K562 (cell line): ENCODE measurements at regions not wholly inside any gene's neighbourhood (a gene's known extent, or its start where the extent isn't known, plus 50 kb on each side); places are given as distances from the start of the nearest gene placed in this dataset.

ENCODE experiments used
- CBX3 ChIP-seq, 2 experiments: IDR thresholded peaks; 1 replicate in 1 of 2; 2 replicates in 1 of 2; pipeline ENCODE4 v1.6.1; 2012; ENCODE audit warnings: inconsistent platforms in 2 of 2, low read length in 2 of 2, borderline replicate concordance in 1 of 2, control low read depth in 1 of 2
- CHD2 ChIP-seq: IDR thresholded peaks from 2 replicates; pipeline ENCODE4 v1.6.1; 2011; ENCODE audit warnings: low read depth, low read length
- CTCF ChIP-seq, 3 experiments: IDR thresholded peaks in 2 of 3; conservative IDR thresholded peaks in 1 of 3; 2 replicates each; pipeline ENCODE4 v1.5.1; 2011 to 2012; ENCODE audit warnings: low read length in 3 of 3, mild to moderate bottlenecking in 3 of 3, control low read depth in 2 of 3, improper control_type of control experiment in 1 of 3, inconsistent platforms in 1 of 3, low read depth in 1 of 3, mixed read lengths in 1 of 3, moderate library complexity in 1 of 3; ENCODE audit not compliant: insufficient read depth in 2 of 3
- ELF1 ChIP-seq: fragments of 200-800 bp; sonication (Bioruptor generic); IDR thresholded peaks from 2 replicates; pipeline ENCODE4 v1.6.1; 2016; ENCODE audit warnings: missing genetic modification characterization, missing compliant biosample characterization
- EZH2 ChIP-seq: IDR thresholded peaks from 2 replicates; pipeline ENCODE4 v1.6.1; 2012; ENCODE audit warnings: low read depth, mild to moderate bottlenecking, inconsistent platforms, low read length, borderline replicate concordance
- HMGN3 ChIP-seq: IDR thresholded peaks from 2 replicates; pipeline ENCODE4 v1.6.1; 2011; ENCODE audit warnings: borderline replicate concordance, low read depth, mild to moderate bottlenecking, mixed read lengths, low read length; ENCODE audit not compliant: insufficient read length; ENCODE audit errors: extremely low read depth
- PHF20 ChIP-seq: fragments of 450-650 bp; IDR thresholded peaks from 2 replicates; pipeline ENCODE4 v1.6.1; 2018; ENCODE audit not compliant: partially characterized antibody
- SP1 ChIP-seq: sonication (generic); formaldehyde crosslinking; IDR thresholded peaks from 2 replicates; pipeline ENCODE4 v1.8.1; 2022; ENCODE audit warnings: mild to moderate bottlenecking, missing genetic modification reagents
- ZNF232 ChIP-seq: sonication (generic); formaldehyde crosslinking; IDR thresholded peaks from 2 replicates; pipeline ENCODE4 v1.8.0; 2022; ENCODE audit warnings: mild to moderate bottlenecking, missing genetic modification reagents
- ZNF274 ChIP-seq: IDR thresholded peaks from 2 replicates; pipeline ENCODE4 v1.6.1; 2011; ENCODE audit warnings: low read depth, mild to moderate bottlenecking, low read length, moderate library complexity, borderline replicate concordance
- ZNF780A ChIP-seq: fragments of 250-450 bp; sonication (Bioruptor Pico); IDR thresholded peaks from 2 replicates; pipeline ENCODE4 v1.5.0; 2021; ENCODE audit warnings: mild to moderate bottlenecking
- TF ChIP-seq, protein P1 (sequence below): sonication (generic); formaldehyde crosslinking; IDR thresholded peaks from 2 replicates; pipeline ENCODE4 v1.8.1; 2022; ENCODE audit warnings: missing genetic modification reagents
- TF ChIP-seq, protein P2 (sequence below): sonication (generic); formaldehyde crosslinking; IDR thresholded peaks from 2 replicates; pipeline ENCODE4 v1.9.0; 2022; ENCODE audit warnings: mild to moderate bottlenecking, missing genetic modification reagents

GRCh38 chr6:21731411-21732031, 138.0 kb downstream of the SOX4 start:
- TF ChIP-seq, protein P1, sequence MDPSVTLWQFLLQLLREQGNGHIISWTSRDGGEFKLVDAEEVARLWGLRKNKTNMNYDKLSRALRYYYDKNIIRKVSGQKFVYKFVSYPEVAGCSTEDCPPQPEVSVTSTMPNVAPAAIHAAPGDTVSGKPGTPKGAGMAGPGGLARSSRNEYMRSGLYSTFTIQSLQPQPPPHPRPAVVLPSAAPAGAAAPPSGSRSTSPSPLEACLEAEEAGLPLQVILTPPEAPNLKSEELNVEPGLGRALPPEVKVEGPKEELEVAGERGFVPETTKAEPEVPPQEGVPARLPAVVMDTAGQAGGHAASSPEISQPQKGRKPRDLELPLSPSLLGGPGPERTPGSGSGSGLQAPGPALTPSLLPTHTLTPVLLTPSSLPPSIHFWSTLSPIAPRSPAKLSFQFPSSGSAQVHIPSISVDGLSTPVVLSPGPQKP (CRISPR knock-in tag) = no peak
- TF ChIP-seq ZNF780A (CRISPR knock-in tag) = no peak
- TF ChIP-seq, protein P2, sequence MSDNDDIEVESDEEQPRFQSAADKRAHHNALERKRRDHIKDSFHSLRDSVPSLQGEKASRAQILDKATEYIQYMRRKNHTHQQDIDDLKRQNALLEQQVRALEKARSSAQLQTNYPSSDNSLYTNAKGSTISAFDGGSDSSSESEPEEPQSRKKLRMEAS (CRISPR knock-in tag) = no peak
- no peak for TF ChIP-seq EZH2
- no peak for TF ChIP-seq CHD2
- TF ChIP-seq ELF1 = no peak
- no peak for TF ChIP-seq ZNF274
- TF ChIP-seq CTCF (IDR thresholded peaks at IDR 0.05 in 2 of 3, conservative IDR thresholded peaks at IDR 0.05 in 1 of 3; ENCODE audit: insufficient read depth in 2 of 3, low read depth in 1 of 3, low read length in 3 of 3) = no peak
- no peak for TF ChIP-seq CBX3 (IDR thresholded peaks at IDR 0.05; ENCODE audit: borderline replicate concordance in 1 of 2, low read length in 2 of 2)
- TF ChIP-seq PHF20 = no peak
- no peak for TF ChIP-seq SP1 (CRISPR knock-in tag)
- TF ChIP-seq HMGN3 = no peak
- TF ChIP-seq ZNF232 (CRISPR knock-in tag) = no peak
